Caco-2 (cell line): ENCODE measurements at regions not wholly inside any gene's neighbourhood (a gene's known extent, or its start where the extent isn't known, plus 50 kb on each side); places are given as distances from the start of the nearest gene placed in this dataset.

Experiments
- BruUV-seq: library from RNA; stranded (reverse); fragments of 400-500 nt; replicated peaks from 2 replicates; lab custom pipeline; 2021; lab: Mats Ljungman, UMichigan
- CTCF ChIA-PET: fragments of 300-600 bp; sonication (Branson Sonifier 250); formaldehyde crosslinking; loops from one replicate; lab custom pipeline; 2022; ENCODE audit warnings: antibody characterized with exemption; lab: Charles Lee
- POLR2A ChIA-PET: fragments of 300-600 bp; sonication (Branson Sonifier 250); formaldehyde crosslinking; loops from one replicate; lab custom pipeline; 2022; ENCODE audit warnings: antibody characterized with exemption; lab: Charles Lee
- DNase-seq, 2 experiments: peaks; one replicate each; pipeline versions ENCODE4 v3.0.0 to v3.0.0-alpha.2; 2020 to 2022
- H3K27me3 ChIP-seq: replicated peaks from 2 replicates; pipeline ENCODE4 v1.6.0; 2011; ENCODE audit warnings: low read length; ENCODE audit not compliant: control insufficient read depth, insufficient read depth
- H3K36me3 ChIP-seq: 2 replicates; pipeline ENCODE4 v1.5.1; 2011; ENCODE audit warnings: low read length; ENCODE audit not compliant: control insufficient read depth, insufficient read depth
- H3K4me1 ChIP-seq: fragments of 250-450 bp; sonication (Bioruptor Pico); 2 replicates; pipeline ENCODE4 v1.5.1; 2020; ENCODE audit warnings: mild to moderate bottlenecking
- H3K4me3 ChIP-seq: 2 replicates; pipeline ENCODE4 v1.5.1; 2011; ENCODE audit warnings: low read depth, mild to moderate bottlenecking, control low read depth, low read length
- H3K9me3 ChIP-seq: fragments of 250-450 bp; sonication (Bioruptor Pico); 2 replicates; pipeline ENCODE4 v1.5.1; 2020; ENCODE audit warnings: mild to moderate bottlenecking, moderate library complexity
- H3K27ac Mint-ChIP-seq: one replicate; pipeline ENCODE4 v1.8.0; 2022; ENCODE audit warnings: mixed read lengths; ENCODE audit not compliant: unreplicated experiment
- H3K27me3 Mint-ChIP-seq: one replicate; pipeline ENCODE4 v1.8.0; 2022; ENCODE audit warnings: mixed read lengths; ENCODE audit not compliant: insufficient read depth, unreplicated experiment
- H3K36me3 Mint-ChIP-seq: one replicate; pipeline ENCODE4 v1.8.0; 2022; ENCODE audit warnings: mild to moderate bottlenecking, mixed read lengths; ENCODE audit not compliant: insufficient read depth, unreplicated experiment
- H3K4me1 Mint-ChIP-seq: one replicate; pipeline ENCODE4 v1.8.0; 2022; ENCODE audit warnings: low read depth, mixed read lengths; ENCODE audit not compliant: unreplicated experiment
- H3K4me3 Mint-ChIP-seq: one replicate; pipeline ENCODE4 v1.8.0; 2022; ENCODE audit warnings: mild to moderate bottlenecking, moderate library complexity, mixed read lengths; ENCODE audit not compliant: unreplicated experiment
- H3K9me3 Mint-ChIP-seq: one replicate; pipeline ENCODE4 v1.8.0; 2022; ENCODE audit warnings: mixed read lengths; ENCODE audit not compliant: unreplicated experiment
- intact Hi-C: fragments of 100-400 bp; cut with micrococcal nuclease; formaldehyde crosslinking; loops from one replicate; pipeline ENCODE4 v1.10.0; 2022; ENCODE audit not compliant: unreplicated experiment
- TF ChIP-seq, protein P1 (sequence below), 2 experiments: fragments of 200-600 bp in 1 of 2; IDR thresholded peaks; 1 replicate in 1 of 2; 2 replicates in 1 of 2; pipeline versions ENCODE4 v1.5.1 to v1.8.0; 2011 to 2022; ENCODE audit warnings: antibody characterized with exemption in 1 of 2, control low read depth in 1 of 2, inconsistent platforms in 1 of 2, low read depth in 1 of 2, low read length in 1 of 2, mild to moderate bottlenecking in 1 of 2, moderate library complexity in 1 of 2; ENCODE audit not compliant: insufficient read depth in 1 of 2, severe bottlenecking in 1 of 2, unreplicated experiment in 1 of 2

DNA sequence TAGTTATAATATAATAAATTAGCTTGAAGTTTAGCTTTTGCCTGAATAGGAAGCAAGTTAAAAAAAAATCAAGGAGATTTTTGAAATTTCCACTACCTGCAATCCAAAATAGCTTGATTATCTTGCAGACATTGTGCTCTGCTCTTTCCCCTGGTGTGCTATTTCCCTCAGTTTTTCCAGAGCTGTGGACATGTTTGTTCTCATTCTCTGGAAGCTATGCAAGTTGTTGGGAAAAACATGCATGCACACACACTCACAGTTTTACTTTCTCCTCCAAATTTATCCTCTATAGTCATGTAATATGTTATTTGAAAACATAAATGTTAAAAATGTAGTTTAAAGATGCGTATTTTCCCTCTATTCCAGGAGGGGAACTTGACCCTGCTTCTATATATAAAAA lies 225.8 kb upstream of the ARSJ start:
- no peaks in the 10 kb centered on the region for H3K36me3 Mint-ChIP-seq
- CTCF ChIA-PET, result no interaction called here
- H3K36me3 ChIP-seq, result no peaks in the 10 kb centered on the region
- no peak overlapping the region for H3K4me3 Mint-ChIP-seq
- DNase-seq, result no peak
- H3K9me3 ChIP-seq, result no peaks in the 10 kb centered on the region
- BruUV-seq, result no TSS peak
- no peaks in the 10 kb centered on the region for H3K9me3 Mint-ChIP-seq
- H3K4me1 ChIP-seq, result no peaks in the 10 kb centered on the region
- no peak overlapping the region for H3K27ac Mint-ChIP-seq
- no peaks in the 10 kb centered on the region for H3K4me1 Mint-ChIP-seq
- no peaks in the 10 kb centered on the region for H3K27me3 ChIP-seq
- H3K27me3 Mint-ChIP-seq, result no peaks in the 10 kb centered on the region
- POLR2A ChIA-PET, result no interaction called here
- TF ChIP-seq, protein P1, sequence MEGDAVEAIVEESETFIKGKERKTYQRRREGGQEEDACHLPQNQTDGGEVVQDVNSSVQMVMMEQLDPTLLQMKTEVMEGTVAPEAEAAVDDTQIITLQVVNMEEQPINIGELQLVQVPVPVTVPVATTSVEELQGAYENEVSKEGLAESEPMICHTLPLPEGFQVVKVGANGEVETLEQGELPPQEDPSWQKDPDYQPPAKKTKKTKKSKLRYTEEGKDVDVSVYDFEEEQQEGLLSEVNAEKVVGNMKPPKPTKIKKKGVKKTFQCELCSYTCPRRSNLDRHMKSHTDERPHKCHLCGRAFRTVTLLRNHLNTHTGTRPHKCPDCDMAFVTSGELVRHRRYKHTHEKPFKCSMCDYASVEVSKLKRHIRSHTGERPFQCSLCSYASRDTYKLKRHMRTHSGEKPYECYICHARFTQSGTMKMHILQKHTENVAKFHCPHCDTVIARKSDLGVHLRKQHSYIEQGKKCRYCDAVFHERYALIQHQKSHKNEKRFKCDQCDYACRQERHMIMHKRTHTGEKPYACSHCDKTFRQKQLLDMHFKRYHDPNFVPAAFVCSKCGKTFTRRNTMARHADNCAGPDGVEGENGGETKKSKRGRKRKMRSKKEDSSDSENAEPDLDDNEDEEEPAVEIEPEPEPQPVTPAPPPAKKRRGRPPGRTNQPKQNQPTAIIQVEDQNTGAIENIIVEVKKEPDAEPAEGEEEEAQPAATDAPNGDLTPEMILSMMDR (IDR thresholded peaks at IDR 0.05; ENCODE audit: insufficient read depth in 1 of 2, low read depth in 1 of 2, low read length in 1 of 2, severe bottlenecking in 1 of 2, unreplicated experiment in 1 of 2), result no peak
- intact Hi-C loops, result no loop called here
- H3K4me3 ChIP-seq, result no peak overlapping the region

DNA sequence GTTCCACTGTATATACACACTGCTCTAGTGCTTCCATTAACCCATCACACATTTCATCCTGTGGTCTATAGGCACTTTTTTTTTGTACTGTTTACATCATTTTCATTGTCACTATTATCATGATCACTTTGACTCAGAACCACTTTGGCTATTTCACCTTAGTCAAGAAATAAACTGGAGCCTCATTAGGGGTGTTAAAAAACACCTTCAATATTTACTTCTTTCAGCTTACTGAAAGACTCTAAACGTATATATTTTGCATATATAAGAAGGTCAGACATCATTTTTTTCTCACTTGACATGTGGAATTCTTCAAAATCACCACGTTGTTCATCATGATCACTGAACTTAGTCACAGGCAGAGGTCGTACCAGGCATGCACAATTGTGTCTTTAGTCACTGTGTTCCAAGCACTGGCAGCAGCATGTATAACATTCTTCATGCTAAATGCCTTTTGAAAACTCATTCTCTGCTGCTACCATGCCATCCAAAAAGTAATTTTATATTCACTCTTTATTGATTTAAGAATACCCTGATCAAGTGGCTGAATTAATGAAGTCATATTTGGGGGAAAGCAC lies 229.2 kb upstream of the ARSJ start:
- Histone ChIP-seq H3K36me3 (no peaks in the 10 kb centered on the region), H3K4me1 (no peaks in the 10 kb centered on the region), H3K4me3 (no peak overlapping the region), H3K27me3 (no peaks in the 10 kb centered on the region), H3K9me3 (no peaks in the 10 kb centered on the region)
- DNase-seq, result no peak
- TF ChIP-seq, protein P1 (IDR thresholded peaks at IDR 0.05; ENCODE audit: insufficient read depth in 1 of 2, low read depth in 1 of 2, low read length in 1 of 2, severe bottlenecking in 1 of 2, unreplicated experiment in 1 of 2), result no peak
- H3K27me3 Mint-ChIP-seq, result no peaks in the 10 kb centered on the region
- H3K36me3 Mint-ChIP-seq, result no peaks in the 10 kb centered on the region
- no TSS peak for BruUV-seq
- intact Hi-C loops, result loop anchor here (1.0 kb wide), 1 partner anchor 170 kb away; no protein-coding TSS in a partner anchor
- no peaks in the 10 kb centered on the region for H3K9me3 Mint-ChIP-seq
- POLR2A ChIA-PET, result no interaction called here
- no peak overlapping the region for H3K4me3 Mint-ChIP-seq
- CTCF ChIA-PET, result no interaction called here
- no peak overlapping the region for H3K27ac Mint-ChIP-seq
- no peaks in the 10 kb centered on the region for H3K4me1 Mint-ChIP-seq

DNA sequence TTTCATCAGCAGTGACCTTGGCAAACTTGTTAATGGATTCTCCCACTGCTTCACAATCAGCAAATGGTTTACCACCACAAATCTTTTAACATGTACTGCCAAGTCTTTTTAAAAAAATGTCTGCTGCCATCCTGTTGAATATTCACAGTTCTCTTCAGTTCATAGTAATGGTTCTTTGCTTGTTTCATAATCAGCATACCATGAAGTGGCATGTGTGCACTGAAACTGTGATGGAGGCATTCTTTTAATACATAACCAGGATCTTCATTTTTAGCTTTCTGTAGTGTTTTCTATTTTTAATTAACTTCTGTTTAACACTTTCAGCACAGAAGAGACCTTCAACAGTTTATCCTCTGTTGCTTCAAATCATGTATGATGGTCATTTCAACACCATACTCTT lies 230.1 kb upstream of the ARSJ start:
- no peaks in the 10 kb centered on the region for H3K9me3 ChIP-seq

More for the DNA sequence above, 230.1 kb upstream of the ARSJ start:
- no TSS peak for BruUV-seq
- no peak overlapping the region for H3K27ac Mint-ChIP-seq
- ChIA-PET CTCF (no interaction called here), POLR2A (no interaction called here)
- H3K27me3 Mint-ChIP-seq, result no peaks in the 10 kb centered on the region
- intact Hi-C loops, result no loop called here
- peaks cover 3% of the 10 kb centered on the region for H3K9me3 Mint-ChIP-seq
- Histone ChIP-seq H3K4me3 (no peak overlapping the region), H3K4me1 (no peaks in the 10 kb centered on the region), H3K27me3 (no peaks in the 10 kb centered on the region), H3K36me3 (no peaks in the 10 kb centered on the region)
- H3K4me3 Mint-ChIP-seq, result no peak overlapping the region
- TF ChIP-seq, protein P1 (IDR thresholded peaks at IDR 0.05; ENCODE audit: insufficient read depth in 1 of 2, low read depth in 1 of 2, low read length in 1 of 2, severe bottlenecking in 1 of 2, unreplicated experiment in 1 of 2), result no peak
- H3K36me3 Mint-ChIP-seq, result no peaks in the 10 kb centered on the region
- DNase-seq, result no peak
- no peaks in the 10 kb centered on the region for H3K4me1 Mint-ChIP-seq
